Spleen (tissue), 7 donors: ENCODE measurements at regions not wholly inside any gene's neighbourhood (a gene's known extent, or its start where the extent isn't known, plus 50 kb on each side); places are given as distances from the start of the nearest gene placed in this dataset.

ENCODE experiments used
- POLR2A ChIP-seq, 3 donors: fragments of 450-650 bp; IDR thresholded peaks; one replicate each; pipeline ENCODE4 v1.5.1; 2017; ENCODE audit warnings: antibody characterized with exemption in 3 of 3, mild to moderate bottlenecking in 1 of 3
- POLR2AphosphoS5 ChIP-seq, 3 donors: sonication (generic); formaldehyde crosslinking; IDR thresholded peaks; one replicate each; pipeline ENCODE4 v1.5.1; 2017; ENCODE audit warnings: antibody characterized with exemption in 3 of 3
- TF ChIP-seq, protein P1 (sequence below), 11 experiments: fragments of 200-600 bp in 7 of 11; fragments of 450-650 bp in 4 of 11; sonication (generic) in 4 of 11; IDR thresholded peaks in 8 of 11; conservative IDR thresholded peaks in 3 of 11; 1 replicate in 7 of 11; 2 replicates in 4 of 11; pipeline versions ENCODE4 v1.4.0 to v1.8.0; 2016 to 2021; ENCODE audit warnings: antibody characterized with exemption in 11 of 11, inconsistent platforms in 4 of 11, mild to moderate bottlenecking in 1 of 11
- donor health status: DM: no; HTN: no; CAD: no; lungs with moderate emphysema.
- donor health status: DM: no; HTN: no; CAD: no.
- donor health status: DM: no; HTN: no; CAD: no.

DNA sequence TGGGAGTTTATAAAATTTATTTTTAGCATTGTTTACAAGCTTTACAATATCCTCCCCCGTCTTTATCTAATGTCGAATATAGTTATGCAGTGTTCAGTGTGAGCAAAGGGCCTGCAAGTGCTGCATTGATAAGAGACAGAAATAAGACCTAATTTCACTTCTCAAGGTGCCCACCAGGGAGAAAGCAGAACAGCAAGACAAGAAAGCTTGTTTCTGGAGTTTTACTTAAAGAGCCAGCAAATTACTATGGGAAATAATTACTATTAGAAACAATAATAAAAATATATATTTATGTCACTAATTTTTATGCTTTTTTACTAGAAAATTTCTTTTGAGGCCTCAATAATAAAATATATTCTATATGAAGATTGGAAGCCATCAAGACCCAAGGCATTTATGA is 2677.7 kb downstream of the ARAP2 start:
- TF ChIP-seq, protein P1, sequence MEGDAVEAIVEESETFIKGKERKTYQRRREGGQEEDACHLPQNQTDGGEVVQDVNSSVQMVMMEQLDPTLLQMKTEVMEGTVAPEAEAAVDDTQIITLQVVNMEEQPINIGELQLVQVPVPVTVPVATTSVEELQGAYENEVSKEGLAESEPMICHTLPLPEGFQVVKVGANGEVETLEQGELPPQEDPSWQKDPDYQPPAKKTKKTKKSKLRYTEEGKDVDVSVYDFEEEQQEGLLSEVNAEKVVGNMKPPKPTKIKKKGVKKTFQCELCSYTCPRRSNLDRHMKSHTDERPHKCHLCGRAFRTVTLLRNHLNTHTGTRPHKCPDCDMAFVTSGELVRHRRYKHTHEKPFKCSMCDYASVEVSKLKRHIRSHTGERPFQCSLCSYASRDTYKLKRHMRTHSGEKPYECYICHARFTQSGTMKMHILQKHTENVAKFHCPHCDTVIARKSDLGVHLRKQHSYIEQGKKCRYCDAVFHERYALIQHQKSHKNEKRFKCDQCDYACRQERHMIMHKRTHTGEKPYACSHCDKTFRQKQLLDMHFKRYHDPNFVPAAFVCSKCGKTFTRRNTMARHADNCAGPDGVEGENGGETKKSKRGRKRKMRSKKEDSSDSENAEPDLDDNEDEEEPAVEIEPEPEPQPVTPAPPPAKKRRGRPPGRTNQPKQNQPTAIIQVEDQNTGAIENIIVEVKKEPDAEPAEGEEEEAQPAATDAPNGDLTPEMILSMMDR (IDR thresholded peaks at IDR 0.05 in 8 of 11, conservative IDR thresholded peaks at IDR 0.05 in 3 of 11): no peak
- TF ChIP-seq POLR2A (IDR thresholded peaks at IDR 0.05) (no peak), POLR2AphosphoS5 (IDR thresholded peaks at IDR 0.05) (no peak)
